K562 (cell line): ENCODE measurements at regions not wholly inside any gene's neighbourhood (a gene's known extent, or its start where the extent isn't known, plus 50 kb on each side); places are given as distances from the start of the nearest gene placed in this dataset.

Experiments
- ATAC-seq: fragments of 200-7000 bp; cut with Tn5 transposase; 3 replicates; pipeline ENCODE4 v1.9.1; 2020; ENCODE audit warnings: moderate library complexity
- BruUV-seq: library from RNA; stranded (reverse); fragments of 400-500 nt; replicated peaks from 2 replicates; lab custom pipeline; 2021; lab: Mats Ljungman, UMichigan
- CTCF ChIA-PET: fragments of 300-600 bp; formaldehyde crosslinking; extraction: SDS; loops from one replicate; lab custom pipeline; 2021; ENCODE audit warnings: low intra/inter-chr PET ratio; lab: Yijun Ruan, JAX
- POLR2A ChIA-PET: fragments of 300-600, 350-650 bp; sonication (Branson Sonifier 250); formaldehyde crosslinking; extraction: SDS; loops from one replicate; lab custom pipeline; 2021; ENCODE audit warnings: antibody characterized with exemption, inconsistent platforms; lab: Yijun Ruan, JAX
- DNase-seq, 4 experiments: peaks; one replicate each; pipeline versions ENCODE4 v3.0.0 to v3.0.0-alpha.2; 2011 to 2018; ENCODE audit warnings: low spot score in 3 of 4, mixed read lengths in 3 of 4; ENCODE audit errors: extremely low read depth in 1 of 4
- FAIRE-seq: peaks from 2 replicates; lab custom pipeline; 2011; peaks lifted over from hg19 to GRCh38; lab: Jason Lieb, UNC
- H2AFZ ChIP-seq: 2 replicates; pipeline ENCODE4 v1.6.0; 2011; ENCODE audit warnings: low read depth, low read length, control low read depth, inconsistent platforms
- H3K27ac ChIP-seq: fragments of 200-600 bp; 3 replicates; pipeline ENCODE4 v1.8.0; 2011; ENCODE audit warnings: low read depth, mild to moderate bottlenecking, control low read depth, inconsistent platforms, low read length, moderate library complexity, mixed read lengths; ENCODE audit errors: extremely low read depth
- H3K27me3 ChIP-seq, 2 experiments: fragments of 300-600 bp in 1 of 2; 2 replicates in 1 of 2; 3 replicates in 1 of 2; pipeline versions ENCODE4 v1.6.0 to v1.8.0; 2011; ENCODE audit warnings: inconsistent platforms in 2 of 2, low read length in 2 of 2, mild to moderate bottlenecking in 1 of 2, mixed read lengths in 1 of 2, moderate library complexity in 1 of 2; ENCODE audit not compliant: control insufficient read depth in 2 of 2, insufficient read depth in 2 of 2
- H3K36me3 ChIP-seq: fragments of 300-600 bp; 3 replicates; pipeline ENCODE4 v1.8.0; 2011; ENCODE audit warnings: mild to moderate bottlenecking, low read length, inconsistent platforms; ENCODE audit not compliant: control insufficient read depth, insufficient read depth
- H3K4me1 ChIP-seq, 2 experiments: fragments of 200-600 bp in 1 of 2; replicated peaks in 1 of 2; 2 replicates in 1 of 2; 3 replicates in 1 of 2; pipeline versions ENCODE4 v1.5.1 to v1.8.0; 2011; ENCODE audit warnings: inconsistent platforms in 2 of 2, low read length in 2 of 2, mild to moderate bottlenecking in 1 of 2, mixed read lengths in 1 of 2, moderate library complexity in 1 of 2; ENCODE audit not compliant: control insufficient read depth in 2 of 2, insufficient read depth in 2 of 2
- H3K4me2 ChIP-seq: 2 replicates; pipeline ENCODE4 v1.6.1; 2011; ENCODE audit warnings: low read length, control low read depth, inconsistent platforms, mixed read lengths; ENCODE audit not compliant: insufficient read depth
- H3K4me3 ChIP-seq: fragments of 200-600 bp; sonication (generic), shearing (Covaris generic); 2 replicates; pipeline ENCODE4 v1.5.1; 2016; ENCODE audit warnings: control low read depth, inconsistent platforms
- H3K79me2 ChIP-seq: fragments of 200-600 bp; 3 replicates; pipeline ENCODE4 v1.8.0; 2011; ENCODE audit warnings: low read length, inconsistent platforms; ENCODE audit not compliant: control insufficient read depth, insufficient read depth
- H3K9ac ChIP-seq, 2 experiments: 2 replicates each; pipeline versions ENCODE4 v1.6.0 to v1.6.1; 2011; ENCODE audit warnings: low read depth in 2 of 2, low read length in 2 of 2, control low read depth in 1 of 2, inconsistent platforms in 1 of 2, mild to moderate bottlenecking in 1 of 2, mixed read lengths in 1 of 2; ENCODE audit not compliant: insufficient read depth in 1 of 2
- H3K9me1 ChIP-seq: one replicate; pipeline ENCODE4 v1.6.0; 2011; ENCODE audit warnings: inconsistent platforms, mild to moderate bottlenecking, low read length, moderate library complexity; ENCODE audit not compliant: control insufficient read depth, insufficient read depth
- H3K9me3 ChIP-seq: replicated peaks from 2 replicates; pipeline ENCODE4 v1.5.1; 2011; ENCODE audit warnings: low read depth, low read length, inconsistent platforms; ENCODE audit not compliant: control insufficient read depth, insufficient read depth
- H4K20me1 ChIP-seq: replicated peaks from 2 replicates; pipeline ENCODE4 v1.6.1; 2011; ENCODE audit warnings: low read length, inconsistent platforms, mixed read lengths; ENCODE audit not compliant: control insufficient read depth, insufficient read depth
- CBX1 ChIP-seq: sonication (generic); IDR thresholded peaks from 2 replicates; pipeline ENCODE4 v1.6.1; 2016; ENCODE audit warnings: antibody characterized with exemption, low read depth, mild to moderate bottlenecking
- ELF1 ChIP-seq: fragments of 200-800 bp; sonication (Bioruptor generic); IDR thresholded peaks from 2 replicates; pipeline ENCODE4 v1.6.1; 2016; ENCODE audit warnings: missing genetic modification characterization, missing compliant biosample characterization
- ERF ChIP-seq: fragments of 450-650 bp; formaldehyde crosslinking; IDR thresholded peaks from 2 replicates; pipeline ENCODE4 v1.4.0; 2020; ENCODE audit warnings: mild to moderate bottlenecking, mixed read lengths
- HMG20A ChIP-seq: fragments of 450-650 bp; formaldehyde crosslinking; conservative IDR thresholded peaks from 2 replicates; pipeline ENCODE4 v1.4.0; 2020; ENCODE audit warnings: mild to moderate bottlenecking, mixed read lengths
- LEF1 ChIP-seq: fragments of 450-650 bp; IDR thresholded peaks from 2 replicates; pipeline ENCODE4 v1.6.1; 2016; ENCODE audit warnings: mild to moderate bottlenecking
- MCM5 ChIP-seq: fragments of 450-650 bp; IDR thresholded peaks from 2 replicates; pipeline ENCODE4 v1.6.1; 2016; ENCODE audit warnings: low read depth
- MCM7 ChIP-seq, 2 experiments: fragments of 450-650 bp; IDR thresholded peaks; 2 replicates each; pipeline ENCODE4 v1.6.1; 2016 to 2018
- SNAPC5 ChIP-seq: fragments of 250-450 bp; sonication (Bioruptor Pico); IDR thresholded peaks from 2 replicates; pipeline ENCODE4 v1.8.0; 2021; ENCODE audit warnings: moderate library complexity, mild to moderate bottlenecking, inconsistent platforms
- SRSF1 ChIP-seq: fragments of 200-400 bp; formaldehyde crosslinking; IDR thresholded peaks from 2 replicates; pipeline ENCODE4 v1.6.1; 2017; ENCODE audit warnings: mild to moderate bottlenecking, low read depth, low read length, moderate library complexity
- TRIM24 ChIP-seq, 2 experiments: fragments of 450-650 bp; IDR thresholded peaks; 2 replicates each; pipeline ENCODE4 v1.6.1; 2016
- TRIM25 ChIP-seq: fragments of 450-650 bp; IDR thresholded peaks from 2 replicates; pipeline ENCODE4 v1.7.0; 2016; ENCODE audit warnings: borderline replicate concordance
- ZBTB11 ChIP-seq, 3 experiments: fragments of 200-800 bp in 1 of 3; fragments of 250-450 bp in 1 of 3; fragments of 450-650 bp in 1 of 3; sonication (Bioruptor Pico) in 1 of 3; sonication (Bioruptor generic) in 1 of 3; formaldehyde crosslinking in 1 of 3; IDR thresholded peaks; 2 replicates each; pipeline versions ENCODE4 v1.6.1 to v1.8.0; 2016 to 2022; ENCODE audit warnings: mild to moderate bottlenecking in 2 of 3, missing genetic modification characterization in 2 of 3, missing compliant biosample characterization in 1 of 3, moderate library complexity in 1 of 3
- ZNF384 ChIP-seq: IDR thresholded peaks from 2 replicates; pipeline ENCODE4 v1.6.1; 2012; ENCODE audit warnings: low read depth, low read length, improper control_type of control experiment
- ZNF395 ChIP-seq: fragments of 200-800 bp; sonication (Bioruptor generic); IDR thresholded peaks from 2 replicates; pipeline ENCODE4 v1.6.1; 2017; ENCODE audit warnings: missing genetic modification characterization, missing compliant biosample characterization
- WGBS: fragments of 100-300 bp; shearing (Covaris generic); methylation state at CpG from one replicate; pipeline ENCODE4 v1.1.6; 2016; ENCODE audit warnings: low coverage, mixed read lengths; ENCODE audit not compliant: insufficient coverage; ENCODE audit errors: missing lambda C conversion rate; 5-methylcytosine and 5-hydroxymethylcytosine counted together
- in situ Hi-C: fragments of 300-500 bp; cut with MboI; formaldehyde crosslinking; loops from 4 replicates; pipeline ENCODE4 v1.15.0; 2018; ENCODE audit warnings: inconsistent platforms, mixed read lengths
- intact Hi-C: fragments of 100-400 bp; cut with micrococcal nuclease; formaldehyde crosslinking; loops from 2 replicates; pipeline ENCODE4 v1.14.2; 2022

- DNase-seq (no peak), ATAC-seq (no peak), FAIRE-seq (no peak)
- 0% methylated on average over 2 of the region's 2 CpGs for WGBS
- no peaks in the 10 kb centered on the region for H3K36me3 ChIP-seq
- CTCF ChIA-PET = no interaction called here
- POLR2A ChIA-PET = no interaction called here
- H3K27ac ChIP-seq = no peak overlapping the region
- no peaks in the 10 kb centered on the region for H3K79me2 ChIP-seq
- no peak overlapping the region for H3K4me2 ChIP-seq
- H3K4me1 ChIP-seq = no peaks in the 10 kb centered on the region
- H3K9me3 ChIP-seq = no peaks in the 10 kb centered on the region; the same call in 1 of the 2 replicates
- H3K27me3 ChIP-seq = no peaks in the 10 kb centered on the region
- no peak overlapping the region for H3K9ac ChIP-seq
- H4K20me1 ChIP-seq = no peaks in the 10 kb centered on the region
- no peak overlapping the region for H2AFZ ChIP-seq
- no TSS peak for BruUV-seq
- intact Hi-C loops = no loop called here
- H3K4me3 ChIP-seq = no peak overlapping the region
- in situ Hi-C loops = no loop called here
- H3K9me1 ChIP-seq = no peaks in the 10 kb centered on the region
- TF ChIP-seq TRIM25 (no peak), CBX1 (no peak), SRSF1 (no peak), ERF (CRISPR knock-in tag) (no peak), ZBTB11 (CRISPR knock-in tag; IDR thresholded peaks at IDR 0.05) (no peak), TRIM24 (IDR thresholded peaks at IDR 0.05) (no peak), MCM7 (IDR thresholded peaks at IDR 0.05) (no peak), SNAPC5 (CRISPR knock-in tag) (no peak), ZNF384 (no peak), ELF1 (tag) (no peak), LEF1 (no peak), MCM5 (no peak), HMG20A (CRISPR knock-in tag) (no peak), ZNF395 (CRISPR knock-in tag) (no peak)
These were observed 152.0 kb upstream of the AVPR1A start for GRCh38 chr12:63302941-63303536.
